ENCODE measurements at regions not wholly inside any gene's neighbourhood (a gene's known extent, or its start where the extent isn't known, plus 50 kb on each side); places are given as distances from the start of the nearest gene placed in this dataset.
A peak's percentile ranks its signal among the peaks of the same experiment; 100 is the strongest.

DNA sequence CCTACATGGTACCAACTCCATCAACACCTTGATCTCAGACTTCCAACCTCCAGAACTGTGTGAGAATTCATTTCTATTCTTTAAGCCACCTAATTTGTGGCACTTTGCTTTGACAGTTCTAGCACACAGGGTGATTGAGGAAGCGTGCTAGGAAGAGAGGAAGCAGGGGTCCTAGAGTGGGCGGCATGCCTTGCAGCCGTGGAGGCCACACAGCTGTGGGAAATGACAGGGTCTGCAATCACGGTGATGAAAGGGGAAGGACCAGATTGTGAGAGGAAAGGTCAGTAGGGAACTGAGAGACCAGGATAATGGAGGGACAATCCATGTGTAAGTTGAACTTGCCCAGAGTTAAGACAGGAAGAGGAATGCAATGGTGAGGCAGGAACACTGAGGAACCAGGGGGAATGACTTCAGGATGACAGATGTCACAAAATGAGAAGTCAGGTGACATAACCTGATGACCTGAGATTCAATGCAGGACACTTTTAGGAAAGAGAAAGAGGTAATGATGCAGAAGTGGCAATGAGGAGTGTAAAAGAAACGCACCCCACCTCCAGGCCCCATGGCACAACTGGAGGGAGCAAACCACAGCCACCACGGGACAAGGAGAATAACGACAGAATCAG, 87.3 kb upstream of the PIK3CG start:
- H3K36me3 Mint-ChIP-seq (ENCODE audit: low read depth): no peaks in the 10 kb centered on the region
- H3K27me3 Mint-ChIP-seq (ENCODE audit: low read depth): no peaks in the 10 kb centered on the region
- H3K4me3 Mint-ChIP-seq: no peak overlapping the region
- H3K9me3 Mint-ChIP-seq: peaks cover 5% of the 10 kb centered on the region
- H3K27ac Mint-ChIP-seq (ENCODE audit: unreplicated experiment): no peak overlapping the region
- DNase-seq (ENCODE audit: low read depth, low spot score): no peak
- H3K4me1 Mint-ChIP-seq: no peaks in the 10 kb centered on the region
- TF ChIP-seq CTCF (conservative IDR thresholded peaks at IDR 0.05): no peak

- no peak for DNase-seq (ENCODE audit: low read depth, low spot score)
- Mint-ChIP-seq H3K9me3 (peaks cover 5% of the 10 kb centered on the region), H3K4me3 (no peak overlapping the region), H3K36me3 (ENCODE audit: low read depth) (no peaks in the 10 kb centered on the region), H3K4me1 (no peaks in the 10 kb centered on the region), H3K27ac (ENCODE audit: unreplicated experiment) (no peak overlapping the region), H3K27me3 (ENCODE audit: low read depth) (no peaks in the 10 kb centered on the region)
- no peak for TF ChIP-seq CTCF (conservative IDR thresholded peaks at IDR 0.05)
These were observed 86.3 kb upstream of the PIK3CG start for GRCh38 chr7:106778656-106779250.

- no peak overlapping the region for H3K27ac Mint-ChIP-seq (ENCODE audit: unreplicated experiment)
- no peak overlapping the region for H3K4me3 Mint-ChIP-seq
- H3K9me3 Mint-ChIP-seq: peaks cover 5% of the 10 kb centered on the region
- H3K36me3 Mint-ChIP-seq (ENCODE audit: low read depth): no peaks in the 10 kb centered on the region
- H3K4me1 Mint-ChIP-seq: no peaks in the 10 kb centered on the region
- no peaks in the 10 kb centered on the region for H3K27me3 Mint-ChIP-seq (ENCODE audit: low read depth)
- DNase-seq (ENCODE audit: low read depth, low spot score): no peak
- peak; percentile 19 for TF ChIP-seq CTCF (conservative IDR thresholded peaks at IDR 0.05)
These were observed 85.2 kb upstream of the PIK3CG start for GRCh38 chr7:106779877-106780276.

DNA sequence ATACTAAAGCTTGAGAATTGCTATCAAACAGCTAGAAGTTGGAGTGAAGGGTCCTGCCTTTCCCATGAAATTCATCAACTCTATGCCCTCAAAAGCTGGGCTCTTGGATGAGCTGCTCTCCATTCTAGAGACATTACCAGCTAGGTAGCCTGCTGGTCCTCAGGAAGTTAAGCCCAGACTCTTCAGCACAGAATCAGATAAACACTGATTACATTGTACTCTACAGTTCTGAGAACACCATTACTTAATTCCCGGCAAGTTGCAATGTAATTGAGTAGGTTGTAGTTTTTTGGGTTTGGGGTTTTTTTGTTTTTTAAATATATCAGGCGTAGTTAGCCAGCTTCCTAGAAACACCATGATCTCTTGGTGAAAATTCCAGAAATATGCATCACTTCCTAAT, 84.1 kb upstream of the PIK3CG start:
- peaks cover 5% of the 10 kb centered on the region for H3K9me3 Mint-ChIP-seq
- H3K27me3 Mint-ChIP-seq (ENCODE audit: low read depth): no peaks in the 10 kb centered on the region
- no peaks in the 10 kb centered on the region for H3K4me1 Mint-ChIP-seq
- TF ChIP-seq CTCF (conservative IDR thresholded peaks at IDR 0.05): no peak
- no peak overlapping the region for H3K4me3 Mint-ChIP-seq
- H3K27ac Mint-ChIP-seq (ENCODE audit: unreplicated experiment): no peak overlapping the region
- no peaks in the 10 kb centered on the region for H3K36me3 Mint-ChIP-seq (ENCODE audit: low read depth)
- no peak for DNase-seq (ENCODE audit: low read depth, low spot score)

GRCh38 chr7:106781828-106782544, 83.1 kb upstream of the PIK3CG start:
- Mint-ChIP-seq H3K4me1 (no peaks in the 10 kb centered on the region), H3K9me3 (peaks cover 2% of the 10 kb centered on the region), H3K27me3 (ENCODE audit: low read depth) (no peaks in the 10 kb centered on the region), H3K4me3 (no peak overlapping the region), H3K27ac (ENCODE audit: unreplicated experiment) (no peak overlapping the region), H3K36me3 (ENCODE audit: low read depth) (no peaks in the 10 kb centered on the region)
- DNase-seq (ENCODE audit: low read depth, low spot score): no peak
- no peak for TF ChIP-seq CTCF (conservative IDR thresholded peaks at IDR 0.05)

Data from neural crest cell (in vitro differentiated cells).